GM19395 (cell line): ENCODE measurements at regions not wholly inside any gene's neighbourhood (a gene's known extent, or its start where the extent isn't known, plus 50 kb on each side); places are given as distances from the start of the nearest gene placed in this dataset.
A peak's percentile ranks its signal among the peaks of the same experiment; 100 is the strongest.

Experiments used
- ATAC-seq: cut with Tn5 transposase; IDR thresholded peaks from one replicate; pipeline ENCODE4 v1.9.1; 2021; ENCODE audit warnings: mild to moderate bottlenecking, moderate library complexity; ENCODE audit not compliant: unreplicated experiment

GRCh38 chr3:148204131-148204530 is 493.6 kb upstream of the AGTR1 start:
- ATAC-seq = no peak

GRCh38 chr3:148205977-148206376 is 491.7 kb upstream of the AGTR1 start:
- ATAC-seq = no peak

DNA sequence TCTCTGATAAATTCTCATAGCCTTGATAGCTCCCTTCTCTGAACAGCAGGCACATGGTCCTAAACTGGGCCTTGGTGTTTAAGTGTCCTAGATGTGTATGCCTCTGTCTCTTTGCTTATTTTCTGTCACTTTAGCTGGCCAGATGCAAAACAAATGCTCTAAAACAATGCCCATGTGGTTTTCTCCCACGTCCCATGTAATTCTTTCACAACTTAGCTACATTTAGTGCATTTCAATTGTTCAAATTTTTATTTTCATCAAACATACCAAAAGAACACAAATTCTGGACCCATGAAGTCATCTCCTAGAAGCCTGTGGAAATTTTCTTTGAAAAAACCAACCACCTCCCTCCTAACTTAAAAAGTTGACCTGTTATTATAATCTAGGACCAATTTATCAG is 491.3 kb upstream of the AGTR1 start:
- no peak for ATAC-seq

DNA sequence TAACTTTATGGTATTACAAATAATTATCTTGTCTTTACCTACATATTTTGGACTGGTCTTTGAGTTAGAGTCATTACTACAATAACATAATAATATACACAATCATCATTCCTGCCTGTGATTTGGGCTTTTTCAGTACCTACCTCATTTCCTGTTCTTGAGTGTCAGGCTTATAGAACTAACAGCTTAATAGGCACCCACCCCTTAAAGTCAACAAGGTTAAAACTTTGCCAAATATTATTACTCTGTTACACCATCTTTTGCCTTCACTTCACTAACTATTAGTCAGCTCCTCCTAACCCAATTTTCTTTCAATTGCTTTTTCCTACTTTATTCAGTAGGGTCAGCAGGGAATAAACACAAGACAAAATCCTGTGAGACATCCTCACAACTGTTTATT is 488.7 kb upstream of the AGTR1 start:
- no peak for ATAC-seq

DNA sequence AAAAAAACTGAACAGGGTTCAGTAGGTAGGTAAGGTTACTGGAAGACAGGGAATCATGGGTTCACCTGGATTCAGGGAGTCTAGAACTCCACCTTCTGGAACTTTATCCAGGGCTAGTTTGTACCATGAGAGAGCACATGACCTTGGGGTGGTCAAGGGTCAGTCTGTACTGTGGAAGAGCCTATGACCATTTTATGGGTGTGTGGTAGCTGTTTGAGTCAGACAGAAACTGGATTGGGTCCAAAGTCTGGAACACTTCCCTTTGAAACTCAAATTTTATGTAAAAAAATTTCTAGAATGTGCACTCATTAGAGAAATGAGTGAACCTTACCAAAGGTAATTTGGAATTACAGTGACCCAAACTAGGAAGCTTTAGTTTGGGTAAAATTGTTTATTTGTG is 486.0 kb upstream of the AGTR1 start:
- ATAC-seq = peak; percentile 76

GRCh38 chr3:148214705-148215104 is 483.0 kb upstream of the AGTR1 start:
- no peak for ATAC-seq

DNA sequence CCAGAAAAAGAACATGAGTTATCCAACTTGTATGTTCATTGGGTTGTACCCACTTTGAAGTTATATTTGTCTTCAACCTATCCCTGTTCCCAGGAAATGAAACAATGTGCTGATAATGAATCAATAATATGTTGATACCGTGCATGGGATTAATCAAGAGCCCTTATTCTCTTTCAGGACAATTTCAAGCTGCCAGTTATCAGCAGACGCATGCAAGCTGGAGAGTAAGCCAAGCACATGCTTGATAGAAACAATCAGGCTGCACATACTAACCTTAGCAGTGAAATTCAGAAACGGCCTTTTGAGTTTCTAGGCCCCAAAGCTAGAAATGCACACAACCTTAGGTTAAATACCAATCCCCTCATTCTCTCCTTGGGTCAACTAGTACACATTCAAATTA is 480.4 kb upstream of the AGTR1 start:
- ATAC-seq = no peak

- ATAC-seq = no peak
These were observed 479.5 kb upstream of the AGTR1 start for GRCh38 chr3:148218222-148218621.

DNA sequence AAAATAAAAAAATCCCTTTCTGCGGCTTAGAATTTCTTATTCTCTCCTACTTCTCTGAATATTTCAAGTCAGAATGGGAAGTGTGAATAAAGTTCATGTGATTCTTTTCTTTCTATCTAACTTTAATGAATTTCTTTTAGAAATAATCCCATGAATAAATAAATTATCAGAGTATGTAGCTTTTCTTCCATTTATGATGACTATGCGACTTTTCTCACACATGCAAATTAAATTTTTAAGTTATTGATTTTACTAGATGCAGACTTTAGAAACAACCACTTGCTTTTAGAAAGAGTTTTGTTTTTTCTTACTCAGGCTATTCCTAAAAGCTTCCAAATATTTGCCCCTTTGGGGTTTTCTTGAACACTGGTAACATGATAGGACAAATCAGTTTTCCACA is 477.7 kb upstream of the AGTR1 start:
- no peak for ATAC-seq

DNA sequence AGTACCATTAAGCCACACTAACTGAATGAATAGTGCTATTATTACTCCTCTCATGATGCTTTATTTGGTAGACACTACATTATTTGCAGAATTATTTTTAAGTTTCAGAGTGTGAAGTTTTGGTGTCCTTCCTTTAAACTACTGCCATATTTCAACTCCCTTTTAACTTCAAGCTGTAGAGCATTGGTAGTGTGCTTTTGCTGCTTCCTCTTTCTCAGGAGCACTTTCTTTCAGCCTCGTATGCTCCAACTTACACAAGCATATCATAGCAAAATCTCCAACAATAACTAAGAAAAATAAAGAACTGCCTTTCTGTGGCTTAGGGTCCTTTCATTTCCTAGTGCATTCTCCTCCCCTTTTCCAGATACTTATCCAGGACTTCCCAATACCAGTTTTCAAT is 476.4 kb upstream of the AGTR1 start:
- no peak for ATAC-seq

DNA sequence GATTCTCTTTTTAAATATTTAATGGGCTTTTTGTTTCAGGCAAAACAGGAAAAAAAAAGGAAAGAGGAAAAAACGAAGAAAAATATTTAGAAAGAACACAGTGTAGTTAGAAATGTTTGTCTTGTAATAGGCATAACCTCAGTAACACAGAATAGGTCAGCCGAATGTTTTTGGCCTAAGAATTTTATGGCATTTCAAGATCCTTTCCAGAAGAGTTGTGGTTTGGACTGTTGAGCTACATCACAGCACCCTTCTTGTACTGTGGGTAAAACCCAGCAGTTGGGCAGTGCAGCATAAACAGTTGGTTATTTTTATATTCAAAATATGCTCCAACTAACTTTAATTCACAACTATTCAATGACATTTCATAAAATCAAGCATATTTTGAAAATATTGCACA is 474.4 kb upstream of the AGTR1 start:
- no peak for ATAC-seq

GRCh38 chr3:148226246-148226645 is 471.5 kb upstream of the AGTR1 start:
- ATAC-seq = no peak

GRCh38 chr3:148227534-148227933 is 470.2 kb upstream of the AGTR1 start:
- no peak for ATAC-seq

- ATAC-seq = peak; percentile 75
These were observed 468.6 kb upstream of the AGTR1 start for GRCh38 chr3:148229107-148229506.

DNA sequence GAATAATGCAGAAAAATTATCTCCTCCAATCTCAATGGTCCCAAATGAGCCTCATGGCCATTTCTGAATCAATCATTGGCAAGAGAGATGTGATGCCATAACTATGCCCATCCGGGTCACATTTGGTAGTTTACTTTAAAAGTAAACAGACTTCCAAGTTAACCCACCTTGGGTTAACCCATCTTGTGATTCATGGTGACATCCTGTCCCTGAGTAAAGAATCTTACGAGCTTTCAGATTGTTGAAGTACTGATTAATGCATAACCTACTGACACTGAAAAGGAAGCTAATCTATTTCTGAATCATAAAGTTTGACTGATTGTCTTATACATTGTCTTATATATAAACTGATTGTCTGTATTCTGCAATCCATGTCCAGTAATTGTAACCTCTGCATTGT is 467.2 kb upstream of the AGTR1 start:
- no peak for ATAC-seq

GRCh38 chr3:148232389-148232788 is 465.3 kb upstream of the AGTR1 start:
- ATAC-seq = no peak

DNA sequence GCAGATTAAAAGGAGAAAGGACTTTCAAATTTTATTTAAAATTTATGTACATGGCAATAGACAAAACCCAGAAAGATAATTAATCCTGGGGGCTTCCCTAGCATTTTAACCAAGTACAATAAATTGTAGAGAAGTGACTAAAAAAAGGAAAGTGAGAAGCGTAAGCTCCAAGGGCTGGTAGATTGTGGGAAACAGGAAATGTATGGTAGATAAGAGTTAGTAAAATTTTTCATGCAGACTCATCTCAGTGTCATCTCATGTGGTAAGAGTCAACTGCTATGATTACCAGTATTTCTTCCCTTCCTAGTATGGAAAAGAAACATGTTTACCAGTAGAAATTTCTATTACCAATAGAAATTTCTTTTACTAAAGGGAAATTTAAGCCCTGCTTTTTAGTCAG is 464.3 kb upstream of the AGTR1 start:
- ATAC-seq = no peak

- no peak for ATAC-seq
These were observed 463.2 kb upstream of the AGTR1 start for GRCh38 chr3:148234536-148234935.

- ATAC-seq = no peak
These were observed 462.1 kb upstream of the AGTR1 start for GRCh38 chr3:148235566-148235965.

GRCh38 chr3:148238421-148238821 is 459.3 kb upstream of the AGTR1 start:
- no peak for ATAC-seq

DNA sequence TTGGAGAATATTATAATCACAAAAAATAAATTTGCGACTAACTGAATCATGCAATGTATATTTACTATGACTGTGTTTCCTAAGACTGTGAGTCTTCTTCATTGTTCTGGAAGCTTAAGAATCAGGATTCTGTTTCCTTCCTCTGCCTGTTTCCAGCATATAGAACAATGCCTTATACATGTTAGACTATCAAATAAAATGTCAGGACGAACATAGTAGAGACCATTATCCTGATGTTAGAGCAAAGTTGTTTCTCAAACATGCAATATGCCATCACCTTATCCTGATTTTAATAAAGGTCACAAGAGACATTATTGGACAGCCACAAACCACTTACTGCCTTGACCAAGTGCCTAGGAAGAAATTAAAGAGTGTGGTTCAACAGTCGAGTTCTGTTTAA is 457.4 kb upstream of the AGTR1 start:
- no peak for ATAC-seq

GRCh38 chr3:148243609-148244008 is 454.1 kb upstream of the AGTR1 start:
- ATAC-seq = no peak

- ATAC-seq = no peak
These were observed 451.3 kb upstream of the AGTR1 start for GRCh38 chr3:148246291-148246923.

DNA sequence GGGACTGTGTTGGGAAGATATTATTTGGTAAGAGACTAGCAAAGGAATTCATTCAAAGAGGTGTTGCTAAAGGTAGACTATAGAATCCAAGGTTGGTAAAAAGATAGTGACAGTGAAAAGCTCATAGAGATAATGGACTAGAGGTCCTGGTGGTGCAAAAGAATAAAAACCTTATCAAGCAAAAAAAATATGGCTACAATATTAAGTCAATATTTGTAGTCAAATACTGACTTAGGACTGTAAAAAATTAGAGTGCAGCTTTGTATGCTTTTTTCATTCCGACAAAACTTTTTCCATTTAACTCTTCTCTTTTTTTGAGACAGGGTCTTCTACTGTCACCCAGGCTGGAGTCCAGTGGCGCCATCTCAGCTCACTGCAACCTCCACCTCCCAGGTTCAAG is 444.0 kb upstream of the AGTR1 start:
- no peak for ATAC-seq
